H9 (cell line): ENCODE measurements at regions not wholly inside any gene's neighbourhood (a gene's known extent, or its start where the extent isn't known, plus 50 kb on each side); places are given as distances from the start of the nearest gene placed in this dataset.

ENCODE experiments used
- DNase-seq: peaks from one replicate; pipeline ENCODE4 v3.0.0-alpha.2; 2017
- H2AFZ ChIP-seq: one replicate; pipeline ENCODE4 v1.6.1; 2013; ENCODE audit warnings: mild to moderate bottlenecking, low read length, control low read depth, moderate library complexity
- H2AK5ac ChIP-seq: 2 replicates; pipeline ENCODE4 v1.6.1; 2013; ENCODE audit warnings: low read length, control low read depth, mixed read lengths; ENCODE audit not compliant: insufficient read length
- H2BK120ac ChIP-seq: one replicate; pipeline ENCODE4 v1.6.1; 2013; ENCODE audit warnings: low read depth, mild to moderate bottlenecking, low read length, control low read depth, inconsistent platforms; ENCODE audit not compliant: poor library complexity, severe bottlenecking
- H2BK12ac ChIP-seq: 2 replicates; pipeline ENCODE4 v1.6.1; 2013; ENCODE audit warnings: low read length, control low read depth, mixed read lengths, low read depth; ENCODE audit not compliant: insufficient read length
- H2BK15ac ChIP-seq: 2 replicates; pipeline ENCODE4 v1.6.1; 2013; ENCODE audit warnings: low read depth, low read length, control low read depth
- H2BK20ac ChIP-seq: one replicate; pipeline ENCODE4 v1.6.1; 2013; ENCODE audit warnings: low read depth, mild to moderate bottlenecking, low read length, control low read depth, inconsistent platforms; ENCODE audit not compliant: poor library complexity, severe bottlenecking
- H2BK5ac ChIP-seq: 2 replicates; pipeline ENCODE4 v1.6.1; 2013; ENCODE audit warnings: low read length, control low read depth, mixed read lengths; ENCODE audit not compliant: insufficient read length
- H3K14ac ChIP-seq: 2 replicates; pipeline ENCODE4 v1.6.1; 2013; ENCODE audit warnings: low read length, control low read depth; ENCODE audit not compliant: insufficient read depth
- H3K18ac ChIP-seq: 2 replicates; pipeline ENCODE4 v1.6.1; 2013; ENCODE audit warnings: low read depth, mild to moderate bottlenecking, mixed read lengths, low read length, control low read depth; ENCODE audit not compliant: insufficient read length
- H3K23ac ChIP-seq: 2 replicates; pipeline ENCODE4 v1.6.1; 2013; ENCODE audit warnings: low read length, control low read depth, mixed read lengths, low read depth; ENCODE audit not compliant: insufficient read length
- H3K23me2 ChIP-seq: 2 replicates; pipeline ENCODE4 v1.6.1; 2013; ENCODE audit warnings: low read depth, mild to moderate bottlenecking, mixed read lengths, low read length, control low read depth; ENCODE audit not compliant: insufficient read length, poor library complexity, severe bottlenecking
- H3K27ac ChIP-seq: 2 replicates; pipeline ENCODE4 v1.5.1; 2013; ENCODE audit warnings: low read length, control low read depth, mixed read lengths, low read depth; ENCODE audit not compliant: insufficient read length
- H3K27me3 ChIP-seq: 2 replicates; pipeline ENCODE4 v1.6.1; 2013; ENCODE audit warnings: low read length, control low read depth, inconsistent platforms; ENCODE audit not compliant: insufficient read depth
- H3K4ac ChIP-seq: 2 replicates; pipeline ENCODE4 v1.6.1; 2013; ENCODE audit warnings: low read depth, mild to moderate bottlenecking, control low read depth, inconsistent platforms, low read length, moderate library complexity
- H3K4me1 ChIP-seq: 2 replicates; pipeline ENCODE4 v1.6.1; 2013; ENCODE audit warnings: low read length, control low read depth, inconsistent platforms; ENCODE audit not compliant: insufficient read depth
- H3K4me2 ChIP-seq: 2 replicates; pipeline ENCODE4 v1.6.1; 2013; ENCODE audit warnings: low read length, control low read depth, mixed read lengths; ENCODE audit not compliant: insufficient read length, insufficient read depth
- H3K56ac ChIP-seq: 2 replicates; pipeline ENCODE4 v1.6.1; 2013; ENCODE audit warnings: low read depth, mild to moderate bottlenecking, mixed read lengths, low read length, control low read depth; ENCODE audit not compliant: insufficient read length
- H3K79me1 ChIP-seq: 2 replicates; pipeline ENCODE4 v1.6.1; 2013; ENCODE audit warnings: low read depth, mild to moderate bottlenecking, moderate library complexity, low read length, control low read depth, inconsistent platforms; ENCODE audit not compliant: insufficient read depth, poor library complexity, severe bottlenecking
- H3K79me2 ChIP-seq: 2 replicates; pipeline ENCODE4 v1.6.1; 2013; ENCODE audit warnings: low read length, control low read depth, inconsistent platforms; ENCODE audit not compliant: insufficient read depth
- H3K9ac ChIP-seq: 2 replicates; pipeline ENCODE4 v1.6.1; 2013; ENCODE audit warnings: low read length, control low read depth, mixed read lengths; ENCODE audit not compliant: insufficient read length; ENCODE audit errors: extremely low read depth
- H3K9me3 ChIP-seq: one replicate; pipeline ENCODE4 v1.6.1; 2013; ENCODE audit warnings: low read depth, low read length, inconsistent platforms; ENCODE audit not compliant: control insufficient read depth
- H3T11ph ChIP-seq: one replicate; pipeline ENCODE4 v1.6.1; 2013; ENCODE audit warnings: mild to moderate bottlenecking, low read length, control low read depth, inconsistent platforms
- H4K20me1 ChIP-seq: one replicate; pipeline ENCODE4 v1.6.1; 2013; ENCODE audit not compliant: control insufficient read depth, insufficient read length, insufficient read depth
- H4K5ac ChIP-seq: 2 replicates; pipeline ENCODE4 v1.6.1; 2013; ENCODE audit warnings: low read depth, mild to moderate bottlenecking, mixed read lengths, low read length, control low read depth; ENCODE audit not compliant: insufficient read length
- H4K8ac ChIP-seq: replicated peaks from 2 replicates; pipeline ENCODE4 v1.6.1; 2013; ENCODE audit warnings: low read length, control low read depth, mixed read lengths, low read depth; ENCODE audit not compliant: insufficient read length
- H4K91ac ChIP-seq: 2 replicates; pipeline ENCODE4 v1.6.1; 2013; ENCODE audit warnings: low read depth, mild to moderate bottlenecking, moderate library complexity, mixed read lengths, low read length, control low read depth; ENCODE audit not compliant: insufficient read length
- H3K27ac Mint-ChIP-seq, 3 experiments: 2 replicates in 2 of 3; 3 replicates in 1 of 3; pipeline ENCODE4 v1.8.0; 2020 to 2021; ENCODE audit warnings: mixed read lengths in 3 of 3, mild to moderate bottlenecking in 1 of 3, moderate library complexity in 1 of 3
- H3K27me3 Mint-ChIP-seq: 2 replicates; pipeline ENCODE4 v1.8.0; 2021; ENCODE audit warnings: low read depth, mild to moderate bottlenecking, moderate library complexity, mixed read lengths
- H3K36me3 Mint-ChIP-seq, 3 experiments: 2 replicates in 2 of 3; 3 replicates in 1 of 3; pipeline ENCODE4 v1.8.0; 2020 to 2021; ENCODE audit warnings: low read depth in 3 of 3, mixed read lengths in 3 of 3; ENCODE audit not compliant: insufficient read depth in 1 of 3
- H3K4me1 Mint-ChIP-seq, 2 experiments: 2 replicates each; pipeline ENCODE4 v1.8.0; 2020; ENCODE audit warnings: mixed read lengths in 2 of 2
- H3K4me3 Mint-ChIP-seq, 2 experiments: 2 replicates in 1 of 2; 3 replicates in 1 of 2; pipeline ENCODE4 v1.8.0; 2020 to 2021; ENCODE audit warnings: mild to moderate bottlenecking in 2 of 2, mixed read lengths in 2 of 2, moderate library complexity in 1 of 2
- H3K9me3 Mint-ChIP-seq, 2 experiments: 2 replicates in 1 of 2; 3 replicates in 1 of 2; pipeline ENCODE4 v1.8.0; 2020; ENCODE audit warnings: mild to moderate bottlenecking in 2 of 2, mixed read lengths in 2 of 2, moderate library complexity in 1 of 2
- CTCF ChIP-seq: fragments of 200-600 bp; sonication (generic); conservative IDR thresholded peaks from 3 replicates; pipeline ENCODE4 v1.8.0; 2021; ENCODE audit warnings: antibody characterized with exemption, mild to moderate bottlenecking
- WGBS: extraction: QIAGEN DNeasy Blood & Tissue Kit; methylation state at CpG from one replicate; pipeline ENCODE4 v1.1.7; 2013; ENCODE audit warnings: missing lambda C conversion rate, low lambda C conversion rate, mixed read lengths; ENCODE audit not compliant: insufficient read length; ENCODE audit errors: extremely low coverage; 5-methylcytosine and 5-hydroxymethylcytosine counted together

DNA sequence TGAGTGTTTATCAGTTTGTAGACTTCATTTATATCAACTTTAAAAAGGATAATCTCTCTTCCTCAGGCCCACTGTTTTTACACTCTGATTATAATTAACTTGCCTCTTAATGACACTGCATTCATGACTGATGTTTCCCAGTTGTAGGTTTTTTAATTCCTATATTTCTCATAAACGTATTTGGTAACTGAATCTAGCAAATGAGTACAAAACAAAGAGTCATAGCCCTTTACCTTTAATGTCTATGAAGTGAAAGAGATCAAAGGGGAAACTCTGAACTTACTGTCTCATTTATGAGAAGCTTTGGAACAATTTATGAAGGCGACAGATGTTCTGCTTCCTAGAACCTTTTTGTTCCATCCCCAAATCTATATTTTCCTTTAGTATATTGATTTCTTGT lies 56.6 kb upstream of the ABCA1 start:
- H3K27me3 ChIP-seq: no peaks in the 10 kb centered on the region
- no peak overlapping the region for H4K5ac ChIP-seq
- TF ChIP-seq CTCF: no peak
- no peaks in the 10 kb centered on the region for H4K20me1 ChIP-seq
- H3K18ac ChIP-seq: no peak overlapping the region
- Mint-ChIP-seq H3K4me1 (peaks cover 6 to 21% of the 10 kb centered on the region in 2 experiments), H3K4me3 (no peak overlapping the region), H3K27me3 (peaks cover 15% of the 10 kb centered on the region), H3K27ac (no peak overlapping the region), H3K36me3 (0 out of 7 replicates have a peak, but pooled peaks cover 0 to 1% (median 0%) of the 10 kb centered on the region in 3 experiments), H3K9me3 (peaks cover 4 to 7% of the 10 kb centered on the region in 2 experiments; a peak in 2 of 5 replicates)
- H2AFZ ChIP-seq: no peak overlapping the region
- no peak overlapping the region for H2BK20ac ChIP-seq
- no peaks in the 10 kb centered on the region for H3K9me3 ChIP-seq
- no peak overlapping the region for H2BK15ac ChIP-seq
- H3K23me2 ChIP-seq: no peaks in the 10 kb centered on the region
- H3K79me1 ChIP-seq: no peaks in the 10 kb centered on the region
- H4K91ac ChIP-seq: no peak overlapping the region
- no peak overlapping the region for H2AK5ac ChIP-seq
- no CpG with 5 or more reads among the region's 2 CpGs for WGBS
- H3T11ph ChIP-seq: no peak overlapping the region
- H3K27ac ChIP-seq: no peak overlapping the region
- no peak overlapping the region for H3K4ac ChIP-seq
- H3K79me2 ChIP-seq: no peaks in the 10 kb centered on the region
- no peak overlapping the region for H3K14ac ChIP-seq
- H2BK12ac ChIP-seq: no peak overlapping the region
- H3K56ac ChIP-seq: no peak overlapping the region
- H4K8ac ChIP-seq: no peak overlapping the region
- H3K4me2 ChIP-seq: no peak overlapping the region
- H3K4me1 ChIP-seq: no peaks in the 10 kb centered on the region
- DNase-seq: no peak
- no peak overlapping the region for H2BK120ac ChIP-seq
- H3K9ac ChIP-seq: no peak overlapping the region
- H3K23ac ChIP-seq: no peak overlapping the region
- H2BK5ac ChIP-seq: no peak overlapping the region
